Activated CD4-positive, alpha-beta memory T cell treated with anti-CD3 and anti-CD28 coated beads for 36 hours (primary cell): ENCODE measurements at regions not wholly inside any gene's neighbourhood (a gene's known extent, or its start where the extent isn't known, plus 50 kb on each side); places are given as distances from the start of the nearest gene placed in this dataset.
"Not testable (repeated sequence)": the region's sequence is repeated elsewhere in the genome, so short reads cannot be mapped to it uniquely, and the experiment has no call there.

Experiments used
- CTCF ChIA-PET: fragments of 350-600 bp; sonication (Branson Sonifier 250); formaldehyde crosslinking; loops from one replicate; lab custom pipeline; 2021; ENCODE audit warnings: antibody characterized with exemption, inconsistent platforms; lab: Charles Lee
- POLR2A ChIA-PET: fragments of 350-600 bp; sonication (Branson Sonifier 250); formaldehyde crosslinking; loops from one replicate; lab custom pipeline; 2021; ENCODE audit warnings: antibody characterized with exemption; lab: Charles Lee
- DNase-seq: peaks from one replicate; pipeline ENCODE4 v3.0.0-alpha.2; 2020
- H3K27ac Mint-ChIP-seq: one replicate; pipeline ENCODE4 v1.8.0; 2021; ENCODE audit warnings: mixed read lengths
- H3K27me3 Mint-ChIP-seq: one replicate; pipeline ENCODE4 v1.8.0; 2021; ENCODE audit warnings: mixed read lengths
- H3K36me3 Mint-ChIP-seq: one replicate; pipeline ENCODE4 v1.8.0; 2021; ENCODE audit warnings: mixed read lengths
- H3K4me1 Mint-ChIP-seq: one replicate; pipeline ENCODE4 v1.8.0; 2021; ENCODE audit warnings: low read depth, mixed read lengths
- H3K4me3 Mint-ChIP-seq: one replicate; pipeline ENCODE4 v1.8.0; 2021; ENCODE audit warnings: mild to moderate bottlenecking, mixed read lengths
- H3K9me3 Mint-ChIP-seq: one replicate; pipeline ENCODE4 v1.8.0; 2021; ENCODE audit warnings: mixed read lengths
- intact Hi-C: fragments of 100-400 bp; cut with micrococcal nuclease; formaldehyde crosslinking; loops from one replicate; pipeline ENCODE4 v1.15.1; 2023

- intact Hi-C loops, result no loop called here
- Mint-ChIP-seq H3K36me3 (no peaks in the 10 kb centered on the region), H3K4me3 (no peak overlapping the region), H3K4me1 (no peaks in the 10 kb centered on the region), H3K27me3 (no peaks in the 10 kb centered on the region), H3K27ac (no peak overlapping the region), H3K9me3 (peaks cover 2% of the 10 kb centered on the region)
- ChIA-PET CTCF (no interaction called here), POLR2A (no interaction called here)
- DNase-seq, result no peak
These were observed 975.5 kb downstream of the OLFM4 start for GRCh38 chr13:54004026-54004699.

- H3K4me3 Mint-ChIP-seq, result no peak overlapping the region
- no peaks in the 10 kb centered on the region for H3K27me3 Mint-ChIP-seq
- no peak for DNase-seq
- POLR2A ChIA-PET, result no interaction called here
- H3K9me3 Mint-ChIP-seq, result peaks cover 17% of the 10 kb centered on the region
- CTCF ChIA-PET, result no interaction called here
- no peaks in the 10 kb centered on the region for H3K36me3 Mint-ChIP-seq
- intact Hi-C loops, result no loop called here
- no peaks in the 10 kb centered on the region for H3K4me1 Mint-ChIP-seq
- H3K27ac Mint-ChIP-seq, result no peak overlapping the region
These were observed 987.9 kb downstream of the OLFM4 start for GRCh38 chr13:54016542-54016941.

GRCh38 chr13:54018485-54018884 is 989.9 kb downstream of the OLFM4 start:
- Mint-ChIP-seq H3K27ac (no peak overlapping the region), H3K9me3 (peaks cover 20% of the 10 kb centered on the region), H3K36me3 (no peaks in the 10 kb centered on the region), H3K4me1 (no peaks in the 10 kb centered on the region), H3K4me3 (no peak overlapping the region), H3K27me3 (no peaks in the 10 kb centered on the region)
- intact Hi-C loops, result no loop called here
- ChIA-PET CTCF (no interaction called here), POLR2A (no interaction called here)
- DNase-seq, result no peak

GRCh38 chr13:54029226-54029625 is 1000.6 kb downstream of the OLFM4 start:
- Mint-ChIP-seq H3K4me3 (no peak overlapping the region), H3K4me1 (no peaks in the 10 kb centered on the region), H3K27me3 (no peaks in the 10 kb centered on the region), H3K27ac (no peak overlapping the region), H3K9me3 (peaks cover 26% of the 10 kb centered on the region), H3K36me3 (no peaks in the 10 kb centered on the region)
- ChIA-PET POLR2A (no interaction called here), CTCF (no interaction called here)
- DNase-seq, result no peak
- intact Hi-C loops, result no loop called here

GRCh38 chr13:54029720-54030119 is 1001.1 kb downstream of the OLFM4 start:
- ChIA-PET POLR2A (no interaction called here), CTCF (no interaction called here)
- Mint-ChIP-seq H3K27me3 (no peaks in the 10 kb centered on the region), H3K4me1 (no peaks in the 10 kb centered on the region), H3K36me3 (no peaks in the 10 kb centered on the region), H3K4me3 (no peak overlapping the region), H3K27ac (no peak overlapping the region), H3K9me3 (peaks cover 22% of the 10 kb centered on the region)
- DNase-seq, result no peak
- intact Hi-C loops, result no loop called here

GRCh38 chr13:54033323-54033861 is 1004.8 kb downstream of the OLFM4 start:
- H3K36me3 Mint-ChIP-seq, result no peaks in the 10 kb centered on the region
- H3K4me3 Mint-ChIP-seq, result no peak overlapping the region
- POLR2A ChIA-PET, result no interaction called here
- H3K4me1 Mint-ChIP-seq, result no peaks in the 10 kb centered on the region
- H3K27ac Mint-ChIP-seq, result no peak overlapping the region
- intact Hi-C loops, result no loop called here
- CTCF ChIA-PET, result no interaction called here
- no peaks in the 10 kb centered on the region for H3K27me3 Mint-ChIP-seq
- no peak for DNase-seq
- peaks cover 17% of the 10 kb centered on the region for H3K9me3 Mint-ChIP-seq

- no peak overlapping the region for H3K27ac Mint-ChIP-seq
- peaks cover 21% of the 10 kb centered on the region for H3K9me3 Mint-ChIP-seq
- DNase-seq, result no peak
- ChIA-PET CTCF (no interaction called here), POLR2A (no interaction called here)
- no peaks in the 10 kb centered on the region for H3K36me3 Mint-ChIP-seq
- H3K4me3 Mint-ChIP-seq, result no peak overlapping the region
- H3K27me3 Mint-ChIP-seq, result no peaks in the 10 kb centered on the region
- H3K4me1 Mint-ChIP-seq, result no peaks in the 10 kb centered on the region
- intact Hi-C loops, result no loop called here
These were observed 1005.4 kb downstream of the OLFM4 start for GRCh38 chr13:54034047-54034446.

GRCh38 chr13:54057416-54057815 is 1028.8 kb downstream of the OLFM4 start:
- H3K9me3 Mint-ChIP-seq, H3K4me3 Mint-ChIP-seq, H3K4me1 Mint-ChIP-seq, H3K36me3 Mint-ChIP-seq, H3K27me3 Mint-ChIP-seq, DNase-seq, POLR2A ChIA-PET, H3K27ac Mint-ChIP-seq, intact Hi-C loops, CTCF ChIA-PET: not testable (repeated sequence)

- intact Hi-C loops, H3K27ac Mint-ChIP-seq, DNase-seq, H3K4me1 Mint-ChIP-seq, POLR2A ChIA-PET, H3K36me3 Mint-ChIP-seq, H3K4me3 Mint-ChIP-seq, H3K27me3 Mint-ChIP-seq, CTCF ChIA-PET: not testable (repeated sequence)
- H3K9me3 Mint-ChIP-seq, result peaks cover 37% of the 10 kb centered on the region
These were observed 1041.3 kb downstream of the OLFM4 start for GRCh38 chr13:54069958-54070357.

- Mint-ChIP-seq H3K4me3 (no peak overlapping the region), H3K27ac (no peak overlapping the region), H3K36me3 (no peaks in the 10 kb centered on the region), H3K4me1 (no peaks in the 10 kb centered on the region), H3K9me3 (peaks cover 7% of the 10 kb centered on the region), H3K27me3 (no peaks in the 10 kb centered on the region)
- POLR2A ChIA-PET, result no interaction called here
- no peak for DNase-seq
- intact Hi-C loops, result no loop called here
- CTCF ChIA-PET, result no interaction called here
These were observed 1049.0 kb downstream of the OLFM4 start for GRCh38 chr13:54077569-54077968.

GRCh38 chr13:54078271-54078870 is 1049.8 kb downstream of the OLFM4 start:
- H3K4me3 Mint-ChIP-seq, result no peak overlapping the region
- POLR2A ChIA-PET, result no interaction called here
- no peaks in the 10 kb centered on the region for H3K4me1 Mint-ChIP-seq
- H3K27me3 Mint-ChIP-seq, result no peaks in the 10 kb centered on the region
- intact Hi-C loops, result no loop called here
- H3K9me3 Mint-ChIP-seq, result peaks cover 9% of the 10 kb centered on the region
- H3K36me3 Mint-ChIP-seq, result no peaks in the 10 kb centered on the region
- CTCF ChIA-PET, result no interaction called here
- no peak for DNase-seq
- no peak overlapping the region for H3K27ac Mint-ChIP-seq

GRCh38 chr13:54082309-54082708 is 1053.7 kb downstream of the OLFM4 start:
- POLR2A ChIA-PET, H3K27me3 Mint-ChIP-seq, H3K27ac Mint-ChIP-seq, DNase-seq, H3K4me1 Mint-ChIP-seq, intact Hi-C loops, H3K36me3 Mint-ChIP-seq, CTCF ChIA-PET, H3K4me3 Mint-ChIP-seq: not testable (repeated sequence)
- H3K9me3 Mint-ChIP-seq, result peaks cover 19% of the 10 kb centered on the region

GRCh38 chr13:54091884-54092283 is 1063.3 kb downstream of the OLFM4 start:
- POLR2A ChIA-PET, result no interaction called here
- H3K4me3 Mint-ChIP-seq, result no peak overlapping the region
- intact Hi-C loops, result no loop called here
- H3K27me3 Mint-ChIP-seq, result no peaks in the 10 kb centered on the region
- H3K27ac Mint-ChIP-seq, result no peak overlapping the region
- CTCF ChIA-PET, result no interaction called here
- H3K9me3 Mint-ChIP-seq, result peaks cover 8% of the 10 kb centered on the region
- no peaks in the 10 kb centered on the region for H3K36me3 Mint-ChIP-seq
- no peaks in the 10 kb centered on the region for H3K4me1 Mint-ChIP-seq
- no peak for DNase-seq
